DMS 273 treated with DMSO at 0.1 percent for 48 hours (cell line): ENCODE measurements at regions not wholly inside any gene's neighbourhood (a gene's known extent, or its start where the extent isn't known, plus 50 kb on each side); places are given as distances from the start of the nearest gene placed in this dataset.

Source experiments
- DNase-seq: peaks from one replicate; lab custom pipeline; 2025; lab: John Stamatoyannopoulos, UW

DNA sequence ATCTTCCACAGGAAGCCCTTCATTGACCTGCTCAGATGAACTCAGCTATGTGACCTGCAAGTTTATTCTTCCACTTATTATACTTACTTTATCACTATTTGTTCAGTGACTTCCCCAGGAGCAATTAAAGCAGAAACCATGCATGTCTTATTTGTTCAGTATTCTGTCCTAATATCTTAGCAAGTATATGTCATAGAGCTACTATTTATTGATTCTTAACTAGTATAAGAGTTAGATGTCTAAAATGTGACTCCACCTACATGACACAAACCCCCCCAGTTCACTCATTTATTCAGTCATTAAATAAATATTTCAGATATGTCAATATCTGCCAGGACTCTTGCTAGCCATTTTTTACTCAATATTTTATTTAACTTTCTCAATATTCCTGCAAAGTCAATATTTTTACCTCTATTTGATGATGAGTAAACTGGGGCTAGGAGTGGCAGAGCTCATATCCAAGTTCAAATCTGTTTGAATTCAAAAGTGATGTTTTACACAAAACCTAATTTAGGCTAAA, 469.0 kb upstream of the USP24 start:
- DNase-seq, result no peak

DNA sequence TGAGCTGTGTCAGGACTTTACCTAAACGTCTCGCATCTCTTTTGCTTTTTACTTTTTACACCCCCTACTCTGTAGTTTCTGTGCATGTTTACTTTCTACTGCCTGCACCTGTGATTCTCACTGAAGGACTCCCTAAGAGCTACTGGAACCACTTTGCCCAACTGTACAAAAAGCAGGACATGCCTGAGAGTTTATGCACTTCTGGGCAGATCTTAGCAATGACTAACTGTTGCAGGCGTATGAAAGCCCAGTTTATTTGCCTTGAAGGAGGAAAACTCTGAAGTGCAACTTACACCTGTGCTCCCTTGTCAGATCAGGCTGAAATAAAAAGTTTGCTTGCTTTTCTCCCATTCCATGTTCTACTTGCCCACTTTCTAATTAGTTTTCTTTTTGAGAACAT, 467.0 kb upstream of the USP24 start:
- DNase-seq, result no peak

DNA sequence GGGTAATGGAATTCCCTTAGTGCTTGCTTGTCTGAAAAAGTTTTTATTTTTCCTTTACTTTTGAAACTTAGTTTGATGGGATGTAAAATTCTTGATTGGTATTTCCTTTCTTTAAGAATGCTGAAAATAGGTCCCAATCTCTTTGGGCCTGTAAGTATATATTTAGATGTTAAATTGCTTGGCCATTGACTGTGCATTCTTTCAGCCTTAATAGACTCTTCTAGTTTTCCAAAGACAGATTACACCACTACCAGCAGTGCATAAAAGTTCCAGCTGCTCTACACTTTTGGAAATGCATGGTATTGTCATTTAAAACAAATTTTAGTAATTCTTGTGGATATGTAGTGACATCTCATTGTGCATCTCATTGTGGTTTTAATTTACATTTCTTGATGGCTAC, 464.8 kb upstream of the USP24 start:
- DNase-seq, result no peak

DNA sequence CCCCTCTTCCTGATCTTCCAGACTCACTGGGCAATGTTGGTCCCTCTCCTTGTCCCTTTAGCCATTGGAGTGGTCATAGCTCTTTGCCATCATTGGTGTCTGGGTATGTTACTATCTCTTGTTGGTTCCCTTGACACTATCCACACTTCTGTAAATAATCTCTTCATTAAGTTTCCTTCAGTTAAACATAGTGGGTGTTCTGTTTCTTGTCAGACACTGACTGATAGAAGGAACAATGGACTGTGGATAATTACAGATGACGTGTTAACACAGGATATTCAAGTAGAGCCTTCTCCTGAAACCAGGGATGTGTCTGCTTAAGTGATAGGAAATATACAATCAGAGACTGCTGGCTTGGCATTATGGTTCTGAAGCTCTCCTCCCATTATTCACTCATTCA, 458.3 kb upstream of the USP24 start:
- DNase-seq, result no peak

DNA sequence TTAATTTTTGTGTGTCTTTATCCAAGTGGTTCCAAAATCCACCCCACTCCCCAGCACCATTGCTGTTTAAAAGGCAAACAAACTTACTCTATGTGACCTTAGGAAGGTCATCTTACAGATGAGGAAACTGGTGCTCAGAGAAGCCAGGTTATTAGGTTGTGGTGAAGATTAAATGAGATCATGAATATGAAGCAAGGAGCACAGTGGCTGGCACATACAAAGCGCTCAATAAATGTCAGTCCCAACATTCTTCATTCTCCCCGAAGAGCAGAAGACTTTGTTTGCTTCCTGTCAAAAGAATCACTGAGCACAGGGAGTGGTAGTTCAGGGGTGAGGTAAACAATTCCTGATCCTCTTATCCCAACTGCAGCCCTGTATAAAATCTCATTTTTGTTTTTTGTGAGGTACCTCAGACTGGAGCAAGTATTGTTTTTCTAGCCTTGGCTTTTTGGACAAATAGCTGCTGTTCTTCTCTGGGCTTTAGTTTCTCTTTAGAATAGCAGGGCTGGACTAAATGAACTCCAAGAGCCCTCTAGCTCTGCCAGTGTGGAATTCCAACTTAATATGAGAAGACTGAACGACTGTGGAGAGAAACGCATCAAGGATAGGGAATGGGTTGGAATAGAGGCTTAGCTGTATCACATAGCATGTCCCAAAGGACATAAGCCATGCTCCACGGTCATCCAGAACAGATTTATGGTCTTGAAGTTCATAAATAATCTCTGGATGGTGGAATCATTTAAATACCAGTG, 455.3 kb upstream of the USP24 start:
- no peak for DNase-seq

DNA sequence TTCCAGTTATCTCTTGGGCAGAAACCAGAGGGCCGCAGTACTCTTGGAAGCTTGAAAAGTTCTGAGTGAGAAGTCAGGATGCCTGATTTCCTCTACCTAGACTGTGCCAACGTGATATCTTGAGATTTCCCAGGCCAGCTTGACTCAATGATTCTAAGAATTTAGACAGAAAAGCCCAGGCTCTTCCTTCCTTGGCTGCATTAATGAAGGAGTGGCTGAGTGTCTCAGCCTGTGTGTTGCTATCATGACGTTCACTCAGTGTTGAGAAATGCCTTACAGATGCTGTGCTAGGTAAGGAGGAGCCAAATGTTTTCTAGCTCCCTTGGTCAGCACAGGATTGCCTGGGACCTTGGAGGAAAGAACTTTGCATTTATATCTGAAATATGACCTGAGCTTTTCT, 454.1 kb upstream of the USP24 start:
- DNase-seq, result no peak

DNA sequence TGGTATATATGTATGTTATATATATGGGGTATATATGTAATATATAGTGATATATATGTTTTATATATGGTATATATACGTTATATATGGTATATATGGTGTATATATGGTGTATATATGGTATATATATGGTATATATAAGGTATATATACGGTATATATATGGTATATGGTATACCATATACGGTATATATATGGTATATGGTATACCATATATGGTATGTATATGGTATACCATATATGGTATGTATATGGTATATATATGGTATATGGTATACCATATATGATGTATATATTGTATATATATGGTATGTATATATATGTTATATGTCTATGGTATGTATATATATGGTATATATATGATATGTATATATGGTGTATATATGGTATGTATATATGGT, 447.7 kb upstream of the USP24 start:
- DNase-seq, result no peak

DNA sequence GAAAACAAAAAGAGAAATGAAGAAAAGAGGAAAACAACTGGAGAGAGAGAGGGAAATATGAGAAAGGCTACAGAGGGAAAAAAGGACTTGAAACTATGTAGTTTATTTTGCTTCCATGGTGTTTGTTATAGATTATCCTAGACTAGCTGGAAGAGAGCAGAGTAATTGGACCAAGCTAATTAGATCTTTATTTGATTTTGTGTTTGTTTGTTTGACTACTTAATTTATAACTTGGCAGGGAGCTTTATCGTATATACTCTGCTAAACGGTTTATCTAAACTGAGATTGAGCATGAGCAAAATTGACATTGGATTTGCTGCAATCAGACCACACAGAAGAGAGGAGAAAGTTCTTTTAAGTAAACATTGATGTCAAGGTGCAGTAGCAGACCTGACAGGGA, 443.8 kb upstream of the USP24 start:
- no peak for DNase-seq

DNA sequence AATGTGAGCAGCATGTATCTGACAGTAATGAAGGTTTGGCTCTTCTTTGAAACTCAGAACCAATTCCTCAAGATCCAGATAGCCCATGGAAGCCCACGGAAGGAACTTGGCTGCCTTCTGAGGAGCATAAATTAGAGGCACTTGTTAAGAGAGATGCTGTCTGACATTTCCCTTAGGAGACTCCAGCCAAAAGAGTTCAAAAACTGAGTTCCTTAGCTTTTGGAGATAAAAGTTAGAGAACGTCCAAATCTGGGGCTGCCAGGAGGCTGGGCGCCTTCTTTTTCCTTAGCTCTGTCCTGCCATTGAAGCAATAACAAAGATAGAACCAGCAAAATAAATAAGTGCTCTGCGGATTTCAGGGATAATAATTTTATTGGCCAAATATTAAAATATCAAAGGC, 439.6 kb upstream of the USP24 start:
- no peak for DNase-seq

DNA sequence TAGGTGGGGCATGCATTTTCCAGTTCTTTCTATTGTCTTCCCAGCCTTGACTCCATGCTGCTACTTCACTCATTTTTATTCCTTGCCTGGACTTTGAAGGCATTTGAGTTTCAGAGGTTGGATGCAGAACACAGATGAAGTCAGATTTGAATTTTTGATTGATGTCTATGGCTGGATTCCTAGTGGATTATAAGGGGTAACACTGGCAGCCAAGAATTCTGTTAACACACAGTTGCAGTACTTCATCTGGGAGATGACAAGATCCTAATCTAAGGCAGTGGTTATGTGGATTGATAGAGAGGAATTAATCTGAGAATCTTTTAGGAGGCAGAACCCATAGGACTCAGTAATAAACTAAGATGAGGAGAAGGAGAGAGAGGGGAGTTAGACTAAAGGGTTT, 439.0 kb upstream of the USP24 start:
- DNase-seq, result no peak

DNA sequence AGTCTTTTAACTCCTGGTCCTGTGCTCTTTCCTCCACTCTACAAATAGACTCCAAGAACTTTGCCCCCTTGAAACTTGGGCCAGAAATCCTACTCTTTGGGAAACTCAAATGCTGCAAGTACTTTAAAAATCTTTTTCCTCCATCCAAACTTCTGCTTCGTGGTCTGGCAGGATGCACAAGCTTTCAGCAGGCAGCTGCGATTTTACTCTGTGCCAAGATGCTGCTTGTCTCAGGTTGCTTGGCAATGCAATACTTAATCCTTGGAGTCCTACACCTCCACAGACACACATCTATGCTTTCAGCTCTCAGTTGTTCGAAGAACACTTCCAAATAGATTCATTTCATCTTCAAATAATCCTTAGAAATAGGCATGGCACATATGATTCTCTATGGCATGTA, 435.3 kb upstream of the USP24 start:
- DNase-seq, result no peak

DNA sequence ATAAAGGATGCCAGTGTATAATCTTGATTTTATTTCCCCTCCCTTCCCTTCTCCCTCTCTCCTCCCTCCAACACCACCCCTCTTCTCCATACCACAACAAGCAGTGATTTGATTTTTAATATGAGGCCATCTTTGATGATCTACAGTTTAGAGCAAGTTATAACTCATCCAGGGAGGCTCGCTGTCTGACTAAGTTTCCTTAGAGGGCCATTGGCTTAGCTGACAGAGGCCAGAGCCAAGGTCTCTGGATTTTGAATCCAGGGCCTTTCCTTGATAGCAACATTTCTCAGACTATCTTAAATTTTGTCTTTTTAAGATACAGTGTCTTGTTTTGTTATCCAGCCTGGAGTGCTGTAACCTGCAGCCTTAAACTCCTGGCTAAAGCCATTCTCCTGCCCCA, 431.0 kb upstream of the USP24 start:
- no peak for DNase-seq

DNA sequence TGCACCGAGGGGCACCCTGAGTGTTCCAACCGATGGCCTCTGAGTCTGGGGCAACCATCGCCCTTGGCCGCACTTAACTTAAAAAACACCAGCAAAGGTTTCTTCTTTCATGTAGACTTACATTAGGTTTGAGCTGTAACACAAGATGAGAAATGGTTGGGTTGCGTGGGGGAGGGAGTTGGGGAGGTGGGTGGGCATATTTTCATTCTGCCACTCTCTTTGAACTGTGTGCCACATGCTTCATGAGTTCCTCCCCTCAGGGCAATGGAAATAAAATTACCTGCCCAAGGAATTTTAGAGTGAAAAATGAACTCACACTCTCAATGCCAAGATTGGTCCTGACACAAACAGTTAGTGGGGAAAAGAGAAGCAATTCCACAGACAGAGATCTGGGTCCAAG, 430.1 kb upstream of the USP24 start:
- no peak for DNase-seq

DNA sequence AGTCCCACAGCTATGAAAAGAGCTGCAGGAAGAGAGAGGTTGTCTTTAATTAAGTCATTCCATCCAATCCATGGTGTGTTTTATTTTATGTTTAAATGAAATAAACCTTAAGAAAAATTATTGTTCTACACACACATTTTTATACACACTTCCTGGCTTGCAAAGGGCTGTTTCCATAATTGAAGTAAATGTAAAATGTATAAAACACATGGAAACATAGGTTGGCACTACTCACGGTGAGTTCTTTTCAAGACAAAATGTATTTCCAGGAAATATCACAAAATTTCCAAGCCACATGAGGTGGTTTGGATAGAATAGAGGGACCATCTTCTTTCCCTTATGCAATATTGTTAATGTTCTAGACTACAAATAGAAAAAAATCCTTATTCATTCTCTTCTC, 426.8 kb upstream of the USP24 start:
- DNase-seq, result no peak

DNA sequence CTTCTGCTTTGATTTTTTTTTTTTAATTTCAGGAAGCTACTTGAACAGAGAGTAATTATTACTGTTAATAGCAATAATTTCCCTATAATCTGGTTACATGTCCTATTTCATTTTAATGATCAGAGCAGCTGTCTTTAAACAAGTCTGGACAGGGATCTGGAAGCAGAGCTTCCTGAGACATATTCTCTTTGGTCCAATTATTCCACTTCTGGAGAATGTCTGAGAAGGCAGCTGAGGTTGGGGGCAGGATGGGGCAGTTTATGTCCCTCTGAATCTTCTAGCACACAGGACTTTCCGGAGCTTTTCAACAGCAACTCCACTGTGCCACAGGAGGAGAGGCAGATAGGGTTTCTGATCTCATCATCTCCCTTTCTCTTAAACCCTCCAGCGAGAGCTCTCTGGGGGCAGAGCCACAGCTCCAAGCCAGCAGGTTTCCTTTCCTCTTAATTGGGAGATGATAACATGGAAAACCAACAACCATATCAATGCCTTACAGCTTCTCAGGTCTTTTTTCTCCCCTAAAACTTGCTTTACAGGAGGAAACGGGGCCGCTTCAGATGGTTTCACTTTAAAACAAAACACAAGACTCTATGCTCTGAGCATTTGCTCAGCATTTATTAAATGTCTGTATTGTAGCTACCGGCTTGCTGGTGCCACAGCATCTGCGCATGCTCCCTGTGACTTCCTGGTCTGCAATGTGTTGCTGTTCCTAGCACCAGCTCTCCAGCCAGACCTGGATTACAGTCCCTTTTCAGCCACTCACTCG, 425.7 kb upstream of the USP24 start:
- DNase-seq, result no peak

DNA sequence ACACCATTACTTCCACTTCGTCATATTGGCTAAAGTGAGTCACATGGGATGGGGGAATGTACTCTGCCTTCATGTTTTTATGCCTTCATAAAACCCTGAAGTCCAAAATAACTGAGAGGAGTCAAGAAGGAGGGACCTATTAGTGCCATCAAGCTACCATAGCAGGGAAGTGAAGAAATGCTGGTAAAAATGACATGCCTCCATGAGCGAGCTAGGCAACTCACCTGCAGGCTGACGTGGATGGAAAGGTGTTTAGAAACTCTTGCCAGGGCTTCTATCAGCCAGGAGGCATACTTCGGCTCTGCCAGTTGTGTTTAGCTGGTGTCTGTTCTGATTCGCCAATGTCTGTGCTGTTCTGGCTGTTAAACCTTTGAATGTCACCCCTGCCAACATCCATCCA, 424.4 kb upstream of the USP24 start:
- DNase-seq, result no peak

DNA sequence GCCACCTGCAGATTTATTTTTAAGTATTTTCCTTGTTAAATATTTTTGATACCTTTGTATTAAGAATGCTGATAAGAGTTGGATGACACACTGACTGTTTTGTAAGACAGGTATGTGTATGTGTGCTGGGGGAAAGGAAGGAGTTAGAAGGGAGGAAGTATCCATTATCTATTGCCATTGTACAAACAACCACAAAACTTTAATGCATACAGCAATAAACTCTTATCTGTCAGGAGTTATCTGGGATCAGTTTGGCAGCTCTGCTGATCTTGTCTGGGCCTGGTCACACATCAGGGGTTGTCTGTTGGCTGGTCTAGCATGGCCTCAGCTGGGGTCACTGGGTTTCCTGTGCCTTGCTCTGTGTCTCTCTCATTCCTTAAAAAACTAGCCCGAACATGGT, 423.9 kb upstream of the USP24 start:
- no peak for DNase-seq

DNA sequence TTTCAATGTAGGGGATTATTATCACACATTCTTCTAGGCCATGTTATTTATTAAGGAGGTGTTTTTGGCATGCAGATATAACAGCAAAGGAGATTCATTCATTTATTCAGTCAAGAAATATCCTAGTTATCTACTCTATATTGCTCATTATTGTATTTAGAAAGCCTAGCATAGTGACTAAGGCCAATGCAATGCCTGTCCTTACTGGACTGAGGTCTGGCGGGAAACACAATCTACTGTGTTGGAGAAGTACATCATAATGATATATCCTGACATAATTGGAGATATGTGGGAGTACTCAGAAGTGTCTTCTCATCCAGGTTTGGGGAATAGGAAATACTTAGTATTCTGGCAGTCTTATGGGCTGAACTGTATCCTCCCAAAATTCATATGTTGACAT, 421.5 kb upstream of the USP24 start:
- no peak for DNase-seq

DNA sequence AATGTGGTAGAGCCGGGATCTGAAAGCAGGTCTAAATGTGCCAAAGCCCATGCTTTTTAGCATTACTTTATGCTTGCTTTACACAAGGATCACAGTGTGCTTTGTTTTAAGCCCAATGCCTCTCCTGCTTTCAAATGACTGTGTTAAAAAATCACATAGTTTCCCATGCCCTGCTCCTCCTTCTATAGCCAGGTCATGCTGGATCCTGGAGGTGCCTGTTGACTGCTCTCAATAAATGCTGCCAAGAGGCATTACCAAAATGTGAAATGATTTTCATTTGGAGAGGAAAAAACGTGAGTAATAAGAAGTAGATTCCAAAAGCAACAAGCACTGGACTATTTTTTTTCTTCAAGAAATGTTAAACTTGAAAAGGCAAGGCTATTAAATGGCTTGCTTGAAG, 420.7 kb upstream of the USP24 start:
- DNase-seq, result no peak

DNA sequence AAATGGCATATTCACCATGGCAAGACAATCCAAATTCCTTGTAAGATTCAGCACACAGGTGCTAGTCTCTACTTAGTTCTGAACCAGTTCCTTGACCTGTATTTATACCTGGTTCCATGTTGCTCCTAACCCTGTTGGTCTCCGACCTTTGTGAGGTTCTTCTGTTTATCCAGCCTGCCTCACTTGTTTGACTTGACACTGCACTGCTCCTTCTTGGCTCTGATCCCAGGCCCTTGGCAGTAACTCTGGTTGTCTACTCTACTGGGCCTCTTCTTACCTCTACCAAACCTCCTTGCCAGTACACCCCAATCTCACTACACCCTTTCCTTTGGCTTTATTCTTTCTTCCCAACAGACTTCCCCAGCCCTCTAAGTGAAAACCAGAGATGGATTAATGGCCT, 419.4 kb upstream of the USP24 start:
- no peak for DNase-seq

DNA sequence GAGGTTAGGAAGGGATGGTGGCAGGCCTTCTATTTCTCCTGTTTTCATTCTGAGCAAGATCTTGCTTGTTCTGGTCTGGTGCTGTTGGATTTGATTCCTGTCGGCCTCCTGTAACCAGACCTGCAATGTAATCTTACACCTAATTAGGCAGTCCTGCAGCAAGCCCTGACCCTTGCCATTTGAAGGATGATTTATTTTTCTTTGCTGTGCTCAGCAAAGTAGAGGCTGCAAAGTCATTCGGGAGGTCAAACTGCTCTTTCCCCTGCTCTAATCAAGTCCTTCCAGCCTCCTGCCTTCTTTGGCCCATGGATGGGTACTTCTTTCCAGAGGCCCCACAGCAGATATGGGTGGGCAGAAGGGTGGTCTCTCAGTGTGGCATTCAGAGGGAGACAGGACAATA, 417.7 kb upstream of the USP24 start:
- no peak for DNase-seq

DNA sequence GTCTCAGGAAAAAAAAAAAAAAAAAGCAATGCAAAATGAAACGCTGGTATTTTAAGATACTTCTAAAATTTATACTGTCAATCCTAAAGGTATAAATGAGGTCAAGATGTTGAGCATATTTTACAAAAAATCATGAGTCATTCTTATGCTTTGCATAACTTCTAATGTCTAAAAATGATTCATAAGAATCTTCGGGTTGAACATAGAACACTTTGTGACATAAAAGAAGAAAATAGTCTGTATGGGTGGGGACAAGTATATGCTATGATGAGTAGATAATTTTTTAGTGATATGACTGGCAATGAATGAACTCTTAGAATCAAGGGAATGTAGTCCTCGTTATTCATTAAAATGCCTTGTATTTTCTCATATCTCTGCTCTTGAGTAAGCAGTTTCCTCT, 416.9 kb upstream of the USP24 start:
- no peak for DNase-seq

DNA sequence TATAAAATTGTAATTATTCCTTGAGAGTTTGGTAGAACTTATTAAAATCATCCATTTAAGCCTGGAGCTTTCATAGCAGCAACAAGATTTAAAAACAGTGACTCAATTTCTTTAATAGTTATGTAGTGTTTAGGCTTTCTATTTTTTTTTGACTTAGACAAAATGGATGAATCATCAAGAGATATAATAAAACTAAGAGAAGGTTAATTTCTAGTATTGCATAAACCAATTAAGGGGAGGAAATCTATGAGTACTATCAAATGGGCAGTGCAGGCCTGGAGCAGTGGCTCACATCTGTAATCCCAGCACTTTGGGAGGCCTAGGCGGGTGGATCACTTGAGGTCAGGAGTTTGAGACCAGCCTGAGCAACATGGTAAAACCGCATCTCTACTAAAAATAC, 416.3 kb upstream of the USP24 start:
- no peak for DNase-seq

DNA sequence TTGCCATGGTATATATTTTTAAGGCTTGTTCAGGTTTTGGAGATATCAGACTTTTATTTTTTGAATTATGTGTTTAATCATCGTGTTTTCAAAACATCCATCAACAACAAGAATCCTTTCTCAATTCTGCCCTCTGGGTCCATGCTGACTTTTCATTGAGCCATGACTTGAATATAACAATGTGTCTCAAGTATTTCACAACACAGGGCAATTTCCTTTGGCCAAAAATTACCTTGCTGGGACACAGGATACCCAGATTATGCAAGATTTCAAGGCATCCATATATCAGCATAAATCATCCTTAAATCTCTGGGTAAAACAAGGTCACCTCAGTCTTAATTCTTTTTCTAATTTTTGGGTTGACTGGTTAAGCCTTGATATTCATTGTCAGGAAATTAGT, 411.2 kb upstream of the USP24 start:
- no peak for DNase-seq
